Activated CD8-positive, alpha-beta memory T cell treated with anti-CD3 and anti-CD28 coated beads, Interleukin-2, amount 50 U/mL, for 48 hours (primary cell): ENCODE measurements at regions not wholly inside any gene's neighbourhood (a gene's known extent, or its start where the extent isn't known, plus 50 kb on each side); places are given as distances from the start of the nearest gene placed in this dataset.

Source experiments
- DNase-seq: peaks from one replicate; pipeline ENCODE4 v3.0.0-alpha.2; 2020

DNA sequence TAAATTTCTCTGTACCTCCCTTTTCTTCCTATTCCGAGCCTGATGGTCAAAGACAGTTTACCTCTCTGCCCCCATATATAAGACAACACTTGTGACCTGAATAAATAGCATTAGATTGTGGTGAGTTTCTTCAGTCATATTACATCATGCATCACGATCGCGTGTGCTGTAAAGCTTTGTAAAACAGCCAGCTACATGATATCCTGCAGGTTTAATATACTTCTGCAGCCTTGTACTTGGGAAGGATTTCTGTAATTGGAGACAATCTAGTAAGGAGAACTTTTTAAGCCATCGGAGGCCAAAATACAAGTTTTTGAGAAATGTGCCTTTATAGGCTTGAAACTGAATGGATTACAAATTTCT lies 711.8 kb upstream of the WWC1 start:
- DNase-seq: no peak

DNA sequence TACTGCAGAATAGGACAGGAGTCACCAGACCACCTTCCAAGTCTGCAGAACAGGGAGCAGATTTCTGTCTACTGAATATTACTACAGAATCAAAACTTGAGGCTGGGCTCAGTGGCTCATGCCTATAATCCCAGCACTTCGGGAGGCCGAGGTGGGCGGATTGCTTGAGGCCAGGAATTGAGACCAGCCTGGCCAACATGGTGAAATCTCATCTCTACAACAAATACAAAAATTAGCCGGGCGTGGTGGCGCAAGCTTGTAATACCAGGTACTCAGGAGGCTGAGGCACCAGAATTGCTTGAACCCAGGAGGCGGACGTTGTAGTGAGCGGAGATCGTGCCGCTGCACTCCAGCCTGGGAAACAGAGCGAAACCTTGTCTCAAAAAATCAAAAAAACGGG lies 710.8 kb upstream of the WWC1 start:
- no peak for DNase-seq

DNA sequence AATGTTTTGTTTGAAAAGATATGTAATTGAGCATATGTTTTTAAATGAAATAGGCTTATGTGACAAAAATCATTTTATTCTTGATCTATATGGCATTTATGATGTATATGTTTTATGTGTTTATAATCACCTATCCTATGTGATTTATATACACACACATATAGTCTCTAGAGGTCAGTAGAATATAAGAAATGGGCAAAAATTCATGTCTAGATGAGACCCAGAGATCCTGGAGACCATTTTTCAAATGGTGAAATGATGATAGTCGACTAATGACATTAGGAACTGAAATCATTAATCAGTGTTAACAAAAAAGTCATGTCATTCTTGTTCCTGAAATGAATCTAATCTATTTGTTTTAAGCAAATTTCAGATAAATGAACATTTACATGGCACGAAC lies 709.2 kb upstream of the WWC1 start:
- no peak for DNase-seq

DNA sequence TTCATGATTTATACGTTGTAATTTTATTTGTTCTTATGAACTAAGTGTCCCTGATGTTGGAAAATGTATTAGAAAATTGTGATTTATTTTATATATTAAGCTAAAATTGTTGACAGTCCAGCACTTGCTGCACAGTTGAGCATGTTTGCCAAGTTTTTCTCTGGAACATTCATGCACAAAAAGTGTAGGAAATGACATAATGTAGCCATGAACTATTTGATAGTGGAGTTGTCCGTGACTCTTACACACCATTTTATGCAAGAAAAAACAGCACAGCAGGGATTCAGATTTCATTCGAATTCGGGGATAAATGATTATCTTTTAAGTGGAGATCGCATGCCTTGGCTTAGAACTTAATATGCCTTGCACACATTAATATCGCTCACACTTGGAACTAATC lies 708.6 kb upstream of the WWC1 start:
- no peak for DNase-seq

DNA sequence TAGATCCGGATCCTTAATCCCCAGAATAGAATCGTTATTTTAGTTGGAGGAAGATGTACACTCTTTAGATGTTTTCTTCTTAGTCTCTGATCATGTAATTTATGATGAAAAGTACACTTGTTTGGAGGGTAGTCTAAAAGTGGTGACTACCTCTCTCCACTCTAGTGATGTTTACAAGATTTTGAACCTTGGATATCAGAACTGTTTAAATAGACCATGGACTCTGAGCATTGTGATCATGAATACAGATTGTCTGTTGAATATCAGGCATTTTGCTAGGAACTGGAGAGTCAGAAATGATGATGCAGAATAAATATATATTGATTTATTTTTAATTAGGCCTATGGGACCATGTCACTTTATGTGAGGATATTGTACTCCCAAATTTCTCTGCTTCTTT lies 706.3 kb upstream of the WWC1 start:
- DNase-seq: no peak

DNA sequence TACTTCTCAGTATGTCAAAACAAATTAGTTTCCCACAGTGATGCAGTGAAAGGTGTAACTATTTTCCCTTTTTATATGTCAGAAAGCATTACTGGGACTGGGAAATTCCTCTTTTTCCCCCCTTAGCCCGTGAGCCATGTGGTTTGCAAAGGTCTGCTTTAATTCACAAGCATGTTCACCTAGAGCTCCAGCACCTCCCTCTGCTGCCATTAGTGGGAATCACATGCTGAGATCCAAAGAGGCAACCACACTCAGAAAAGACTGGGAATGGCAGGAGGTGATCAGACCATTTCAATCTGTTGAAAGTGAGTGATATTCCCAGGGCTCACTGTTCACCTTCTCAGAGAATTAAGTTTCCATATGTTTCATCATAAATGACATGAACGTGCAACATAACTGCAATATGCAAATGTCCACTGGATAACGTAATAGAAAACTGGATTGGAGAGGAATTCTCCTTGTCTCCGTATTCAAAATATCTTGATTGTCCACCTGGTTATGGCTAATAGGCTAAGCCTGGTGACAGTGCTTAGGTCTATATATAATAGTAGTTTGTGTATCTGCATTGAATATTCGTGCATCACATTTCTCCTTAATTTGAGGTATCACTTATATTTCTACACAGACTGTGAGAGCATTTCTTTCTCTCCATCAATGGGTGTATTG lies 703.5 kb upstream of the WWC1 start:
- no peak for DNase-seq

DNA sequence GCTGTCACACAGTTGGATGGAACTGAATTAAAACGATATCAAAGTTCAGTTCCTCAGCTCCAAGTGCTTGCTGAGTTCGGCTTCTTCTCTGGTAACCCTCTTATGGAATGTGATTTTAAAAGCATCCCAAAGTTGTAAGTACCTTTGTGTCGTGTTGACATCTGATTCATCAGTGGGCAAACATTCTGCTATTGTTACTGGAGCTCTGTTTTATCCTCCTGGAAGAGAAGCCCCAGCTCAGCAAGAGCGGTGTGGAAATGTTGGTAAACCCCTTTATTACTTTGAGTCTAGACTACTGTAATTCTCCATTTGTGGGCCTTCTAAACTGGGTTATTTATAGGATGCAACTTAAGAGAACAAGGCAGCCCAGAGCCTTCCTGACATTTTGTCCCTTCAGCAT lies 699.3 kb upstream of the WWC1 start:
- no peak for DNase-seq

DNA sequence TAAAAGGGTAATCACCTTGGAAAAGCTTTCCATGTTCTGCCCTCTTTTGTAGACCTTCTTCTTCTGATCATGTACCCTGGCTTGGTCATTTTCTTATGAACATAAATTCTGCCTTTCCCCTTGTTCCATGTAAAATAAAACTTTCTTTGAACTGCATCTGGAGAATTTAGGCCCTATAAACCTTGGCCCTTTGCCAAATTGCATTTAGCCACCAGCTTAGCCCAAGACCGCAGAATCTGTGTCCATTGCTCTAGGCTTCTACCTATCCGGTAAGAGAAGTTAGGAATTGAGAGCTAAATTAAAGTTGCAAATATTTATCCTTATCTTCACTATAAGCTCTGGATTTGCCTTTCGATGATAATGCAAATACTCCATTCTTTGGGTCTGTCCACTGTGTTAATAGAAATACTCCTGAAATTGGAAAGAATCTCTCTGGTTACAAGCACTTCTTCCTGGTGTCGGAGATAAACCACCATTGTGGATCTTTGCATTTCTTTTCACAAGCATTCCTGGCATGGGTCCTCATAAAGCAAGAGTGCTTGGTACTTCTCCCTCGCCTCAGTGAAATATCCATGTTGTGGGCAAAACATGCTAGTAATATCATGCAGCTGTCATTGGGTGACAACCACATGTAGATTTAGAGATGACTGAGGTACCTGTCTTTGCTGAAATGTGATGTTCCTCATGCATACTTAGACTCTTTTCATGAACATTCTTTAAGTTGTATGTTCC lies 698.0 kb upstream of the WWC1 start:
- no peak for DNase-seq

DNA sequence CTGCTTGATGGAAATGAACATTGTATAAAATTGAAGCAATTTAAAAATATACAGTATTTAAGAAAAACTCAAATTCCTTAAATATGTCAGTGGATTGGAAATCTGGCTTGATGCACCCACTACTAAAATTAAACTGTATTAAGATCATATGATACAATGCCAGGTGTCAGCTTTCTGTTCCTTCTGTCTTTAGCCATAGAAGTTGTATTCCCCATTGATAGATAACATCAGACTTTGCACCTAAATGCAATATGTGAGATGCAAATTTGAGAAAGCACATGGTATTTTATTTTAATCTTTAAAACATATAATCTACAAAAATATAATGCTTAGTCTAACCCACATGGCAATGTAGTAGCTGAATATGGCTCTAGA lies 697.4 kb upstream of the WWC1 start:
- DNase-seq: no peak

DNA sequence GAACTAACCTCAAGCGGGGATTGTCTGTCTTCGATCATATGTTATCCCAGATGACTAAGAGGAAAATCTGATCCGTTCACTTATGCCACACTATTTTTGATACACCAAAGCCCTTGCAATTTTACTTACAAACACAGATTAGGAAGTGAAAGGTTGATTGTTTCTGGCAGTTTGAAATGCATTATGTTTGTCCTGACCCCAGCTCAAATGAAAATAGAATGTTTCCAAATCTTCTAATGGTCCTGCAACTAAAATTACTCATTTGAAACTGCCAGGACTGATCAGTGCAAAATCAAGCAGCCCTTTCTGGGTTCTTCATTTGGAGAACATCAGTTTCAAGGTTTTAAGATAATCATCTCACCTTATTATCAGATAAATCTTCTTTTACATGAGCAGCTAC lies 696.7 kb upstream of the WWC1 start:
- no peak for DNase-seq

DNA sequence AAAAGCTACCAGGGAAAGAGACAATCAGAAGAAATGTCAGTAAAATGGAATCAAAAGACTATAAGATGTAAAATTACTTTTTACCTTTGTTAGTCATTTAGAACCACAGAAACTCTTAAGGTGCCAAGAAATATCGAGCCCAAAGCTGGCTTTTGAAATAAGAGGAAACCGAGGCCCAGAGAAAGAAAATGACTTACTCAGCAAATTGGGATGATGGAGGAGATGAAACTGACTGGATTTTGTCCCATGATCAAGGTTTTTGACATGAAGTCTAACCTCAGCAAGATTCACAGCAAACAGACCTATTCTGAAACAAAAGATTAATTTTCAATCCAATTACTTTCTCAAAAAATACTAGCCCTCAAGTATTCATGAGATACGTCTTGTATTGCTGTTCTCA lies 696.2 kb upstream of the WWC1 start:
- no peak for DNase-seq

DNA sequence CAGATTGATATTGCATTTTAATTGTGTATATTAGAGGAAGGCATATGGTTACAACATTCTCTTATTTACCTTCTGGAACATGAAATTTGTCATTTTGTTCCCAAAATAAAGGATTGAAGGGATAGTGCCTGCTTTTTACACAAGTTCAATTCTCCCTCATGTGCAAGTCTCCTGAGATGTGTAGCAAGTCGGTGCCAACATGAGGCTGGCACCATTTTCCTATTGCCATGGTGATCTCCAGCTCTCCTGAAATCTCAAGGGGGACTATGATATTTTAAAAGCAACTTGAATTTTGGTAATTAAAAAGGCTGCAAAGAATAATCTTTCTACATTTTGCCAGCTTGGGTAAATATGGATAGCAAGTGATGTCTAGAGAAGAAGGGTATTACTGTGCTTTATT lies 693.3 kb upstream of the WWC1 start:
- DNase-seq: no peak

DNA sequence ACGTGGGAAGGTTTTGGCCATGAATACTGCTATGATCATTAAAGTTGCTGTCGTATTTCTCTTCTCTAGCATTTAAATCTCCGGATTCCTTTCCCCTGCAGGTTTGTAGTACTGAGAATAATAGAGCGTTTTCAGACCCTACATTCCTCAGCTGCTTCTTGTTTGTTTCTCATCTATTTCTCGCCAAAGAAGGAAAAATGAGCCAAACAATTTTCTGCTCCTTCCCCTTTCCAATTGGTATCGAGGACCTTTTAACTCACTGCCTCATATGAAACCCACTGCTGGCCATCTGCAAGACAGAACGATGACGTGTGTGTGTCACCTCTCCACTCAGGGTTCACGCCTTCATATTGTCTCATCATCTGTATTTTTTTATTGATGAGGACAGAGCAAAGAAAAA lies 689.4 kb upstream of the WWC1 start:
- DNase-seq: no peak

DNA sequence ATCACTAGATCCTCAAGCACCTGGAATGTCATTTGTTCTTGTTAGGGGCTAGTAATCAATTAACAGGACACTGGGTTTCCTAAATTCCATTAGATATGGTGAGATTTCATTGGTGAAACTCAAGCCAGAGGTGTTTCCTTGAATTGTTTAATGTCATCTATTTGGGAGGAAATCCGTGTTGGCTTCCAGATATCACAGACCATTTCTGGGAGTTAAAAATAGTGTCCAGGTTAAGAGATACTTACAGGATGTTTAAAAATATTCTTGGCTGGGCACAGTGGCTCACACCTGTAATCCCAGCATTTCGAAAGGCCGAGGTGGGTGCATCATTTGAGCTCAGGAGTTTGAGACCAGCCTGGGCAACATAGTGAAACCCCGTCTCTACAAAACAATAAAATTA lies 688.3 kb upstream of the WWC1 start:
- no peak for DNase-seq

DNA sequence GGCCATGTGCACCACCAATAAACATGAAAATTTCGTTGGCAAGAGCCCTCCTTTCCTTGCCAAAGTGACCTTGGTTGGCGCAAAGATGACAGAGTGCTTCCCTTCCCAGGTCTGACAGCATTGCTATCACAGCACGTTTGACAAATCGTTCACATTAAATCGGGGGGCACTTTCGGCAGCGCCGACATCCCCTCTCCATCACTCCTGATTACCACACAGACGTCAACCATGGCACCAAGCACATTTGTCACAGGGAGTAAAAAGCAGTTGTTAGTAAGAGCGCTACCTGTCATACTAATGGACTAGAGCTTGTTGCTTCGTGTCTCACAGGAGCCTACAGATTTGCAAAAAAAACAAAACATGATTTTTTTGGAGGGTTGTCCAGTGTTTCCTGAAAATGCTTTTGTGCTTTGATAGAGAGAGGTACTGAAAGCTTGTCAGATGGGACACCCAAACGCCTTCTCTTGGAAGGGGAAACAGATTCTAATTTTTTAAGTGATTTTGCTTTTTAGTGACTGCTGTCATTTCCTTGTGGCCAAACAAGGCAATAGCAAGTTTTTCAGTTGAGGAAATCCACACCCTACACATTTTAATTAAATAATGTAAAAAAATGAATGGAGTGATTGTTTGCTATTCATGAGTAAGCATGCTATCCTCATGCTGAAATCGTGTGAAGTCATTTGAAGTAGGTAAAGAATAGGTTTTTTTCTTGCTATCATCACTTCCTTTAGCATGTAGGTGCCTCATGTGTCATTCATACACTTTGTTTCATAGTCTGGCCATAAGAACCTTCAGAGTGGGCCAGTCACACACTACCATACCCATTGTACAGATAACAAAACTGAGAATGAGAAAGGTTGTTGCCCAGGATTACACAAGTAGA lies 682.8 kb upstream of the WWC1 start:
- no peak for DNase-seq

DNA sequence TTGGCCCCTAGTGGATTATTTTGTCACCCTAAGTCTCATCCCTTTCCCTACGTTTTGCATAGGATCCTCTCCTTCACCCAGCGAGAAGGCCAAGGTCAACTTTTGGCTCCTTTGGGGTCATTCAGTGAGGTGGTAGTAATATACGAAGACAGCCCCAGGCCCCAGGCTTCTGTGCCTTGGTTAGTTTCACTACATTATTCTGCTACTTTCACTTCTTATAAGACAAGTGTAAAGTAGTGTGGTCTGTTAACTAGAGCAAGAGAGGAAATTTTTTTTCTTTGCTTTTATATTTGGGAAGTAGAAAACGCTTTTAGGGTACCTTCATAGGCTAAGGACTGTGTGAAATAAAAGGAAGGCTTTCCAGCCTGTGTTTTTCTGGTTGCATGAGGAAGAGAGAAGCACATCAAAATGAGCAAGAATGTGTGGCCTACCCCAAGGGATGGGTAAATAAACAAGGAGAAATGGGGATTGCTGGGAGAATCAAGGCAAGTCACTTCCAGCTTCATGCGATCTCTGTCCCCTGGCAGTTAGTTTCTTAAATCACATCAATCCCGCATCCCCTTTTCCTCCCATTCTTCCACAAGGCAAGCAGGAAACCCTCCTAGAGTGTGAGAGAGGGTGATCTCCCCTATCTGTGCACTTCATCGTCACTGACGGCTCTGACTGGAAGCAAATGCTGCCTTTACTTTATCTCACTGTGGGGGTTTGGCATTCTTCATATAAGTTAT lies 677.0 kb upstream of the WWC1 start:
- no peak for DNase-seq

DNA sequence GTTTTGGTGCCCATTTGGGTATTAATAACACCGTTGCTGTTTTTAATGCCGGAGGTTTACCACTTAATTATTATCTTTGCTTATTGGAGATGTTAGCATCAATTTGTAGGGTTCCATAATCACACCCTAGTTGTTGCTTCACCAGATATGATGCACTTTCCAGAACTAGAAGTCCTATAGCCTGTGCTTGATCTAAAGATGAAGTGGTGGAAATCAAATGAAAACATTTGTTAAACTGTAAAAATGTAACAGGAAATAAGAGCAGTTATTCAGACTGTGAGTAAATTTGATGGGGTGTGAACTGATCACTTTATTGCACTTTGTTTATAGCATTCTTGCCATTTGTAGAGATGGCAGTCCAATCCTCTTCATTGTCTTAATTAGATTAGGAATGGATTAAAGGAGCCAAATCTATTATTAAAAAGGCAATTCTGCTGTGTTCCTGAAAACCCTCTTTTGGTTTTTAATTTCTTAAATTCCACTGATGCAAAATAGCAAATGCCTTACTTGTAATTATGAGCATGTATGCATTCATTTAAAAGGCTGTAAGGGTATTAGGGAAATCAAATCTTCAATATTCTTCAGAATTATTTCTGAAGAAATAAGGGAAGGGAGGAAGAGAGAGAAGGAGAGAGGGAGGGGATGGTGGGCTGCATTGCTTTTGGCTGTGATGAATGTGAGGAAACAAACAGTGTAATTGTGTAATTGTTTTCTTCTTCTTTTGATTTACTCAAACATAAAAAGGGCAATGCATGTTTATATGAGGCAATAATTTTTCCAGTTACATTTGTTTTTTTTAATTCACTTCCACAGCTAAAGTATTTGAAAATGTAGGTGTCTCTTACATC lies 675.2 kb upstream of the WWC1 start:
- no peak for DNase-seq

DNA sequence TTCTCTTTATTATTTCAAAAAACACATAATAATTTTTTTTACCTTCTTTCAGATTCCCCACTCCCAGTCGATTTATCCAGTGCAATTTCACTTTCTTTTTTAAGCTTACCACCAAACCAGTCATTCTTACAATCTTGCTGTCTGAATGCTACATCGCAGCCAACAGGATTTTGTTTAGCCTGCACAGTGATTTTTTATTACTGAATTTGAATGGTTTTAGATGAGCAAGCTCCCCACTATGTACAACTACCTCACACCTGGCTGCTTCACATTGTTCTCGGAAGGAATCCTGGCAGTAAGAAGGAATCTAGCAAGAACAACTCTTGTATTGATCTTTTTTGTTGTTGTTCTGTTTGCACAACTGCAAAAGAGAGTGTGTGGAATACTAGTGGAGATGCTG lies 668.1 kb upstream of the WWC1 start:
- no peak for DNase-seq

DNA sequence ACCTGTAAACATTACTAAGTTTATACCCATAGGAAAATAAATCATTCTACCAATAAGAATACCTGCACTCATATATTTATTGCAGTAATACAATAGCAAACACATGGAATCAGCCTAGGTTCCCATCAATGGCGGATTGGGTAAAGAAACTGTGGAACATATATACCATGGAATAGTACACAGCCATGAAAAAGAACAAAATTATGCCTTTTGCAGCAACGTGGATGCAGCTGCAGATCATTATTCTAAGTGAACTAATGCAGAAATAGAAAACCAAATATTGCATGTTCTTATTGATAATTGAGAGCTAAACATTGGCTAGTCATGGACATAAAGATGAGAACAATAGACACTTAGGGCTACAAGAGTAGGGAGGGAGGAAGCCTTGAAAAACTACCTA lies 667.4 kb upstream of the WWC1 start:
- no peak for DNase-seq

DNA sequence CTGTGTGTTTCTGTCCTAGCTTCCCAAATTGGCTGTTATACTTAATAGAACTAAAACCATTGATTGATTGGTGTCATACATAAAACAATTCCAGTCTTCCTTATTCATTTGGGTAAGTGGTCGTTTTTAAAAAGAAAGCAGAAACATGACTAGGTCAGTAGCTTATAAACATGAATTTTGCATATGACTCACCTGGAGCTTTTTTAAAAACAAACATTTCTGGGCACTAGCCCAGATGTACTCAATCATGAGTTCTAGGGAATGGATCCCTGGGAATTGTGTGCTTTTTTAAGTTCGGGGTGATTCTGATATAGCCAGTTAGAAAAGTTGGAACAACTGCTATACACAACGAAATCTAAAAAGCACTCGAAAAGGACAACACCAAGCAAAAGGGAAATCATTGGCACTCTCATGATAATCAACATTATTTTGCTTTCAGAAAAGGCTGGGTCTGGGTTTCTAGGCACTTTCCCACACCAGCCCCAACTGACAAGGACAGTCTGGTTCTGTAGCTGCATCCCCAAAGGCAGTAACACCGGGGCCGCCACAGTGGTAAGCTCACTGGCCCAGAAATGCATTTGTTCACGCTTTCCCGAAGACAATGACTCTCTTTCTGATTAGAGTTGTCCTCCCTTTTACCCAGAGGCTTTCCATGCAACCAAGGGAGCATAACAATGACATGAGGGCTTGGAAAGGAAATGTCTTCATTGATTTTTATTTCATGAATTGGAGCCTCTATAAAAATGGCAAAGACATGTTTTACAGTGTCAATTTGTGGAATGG lies 664.9 kb upstream of the WWC1 start:
- no peak for DNase-seq

DNA sequence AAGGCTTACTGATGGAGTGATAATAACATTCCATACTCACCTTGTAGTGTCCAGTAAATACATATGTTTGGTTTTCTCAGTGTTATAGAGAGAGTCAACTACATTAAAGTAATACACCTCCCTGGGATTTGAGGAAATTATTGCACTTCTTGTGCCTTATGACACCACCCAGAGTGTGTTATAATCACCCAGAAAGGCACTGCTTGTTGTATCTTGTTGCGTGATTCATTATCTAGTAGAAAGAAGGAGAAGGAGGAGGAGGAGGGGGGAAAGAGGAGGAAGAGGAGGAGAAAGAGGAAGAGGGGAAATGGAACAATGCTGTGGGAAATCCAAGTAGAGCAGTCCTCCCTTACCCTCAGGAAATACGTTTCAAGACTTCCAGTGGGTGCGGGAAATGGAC lies 661.8 kb upstream of the WWC1 start:
- no peak for DNase-seq

DNA sequence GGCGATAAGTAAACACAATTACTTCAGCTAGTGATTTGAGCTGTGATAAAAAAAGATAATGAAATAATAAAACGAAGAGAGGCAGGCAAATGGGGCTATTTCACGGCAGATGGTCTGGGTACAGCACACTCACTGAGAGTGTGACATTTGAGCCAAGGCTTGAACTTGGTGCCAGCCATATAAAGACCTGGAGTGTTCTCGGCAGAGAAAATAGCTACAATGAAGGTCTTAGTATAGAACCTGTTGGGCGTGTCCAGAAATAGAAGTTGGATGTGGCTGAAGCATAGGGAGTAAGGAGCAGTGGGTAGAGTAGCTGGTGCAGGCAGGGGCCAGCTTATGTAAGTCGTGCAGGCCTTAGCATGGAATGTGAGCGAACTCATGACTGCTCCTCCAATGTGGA lies 660.3 kb upstream of the WWC1 start:
- no peak for DNase-seq
